GM23338 (cell line): ENCODE measurements at regions not wholly inside any gene's neighbourhood (a gene's known extent, or its start where the extent isn't known, plus 50 kb on each side); places are given as distances from the start of the nearest gene placed in this dataset.

ENCODE experiments used
- ATAC-seq: fragments of 200-7000 bp; cut with Tn5 transposase; 3 replicates; pipeline ENCODE4 v1.9.1; 2020
- DNase-seq: peaks from one replicate; pipeline ENCODE4 v3.0.0-alpha.2; 2015; ENCODE audit warnings: low spot score
- H2AFZ ChIP-seq: fragments of 200-600 bp; sonication (generic); 2 replicates; pipeline ENCODE4 v1.8.0; 2016; ENCODE audit warnings: antibody characterized with exemption, mild to moderate bottlenecking, moderate library complexity
- H3F3A ChIP-seq: fragments of 200-600 bp; sonication (generic); replicated peaks from 2 replicates; pipeline ENCODE4 v1.8.0; 2017; ENCODE audit warnings: antibody characterized with exemption, mixed run types, low read depth
- H3K27ac ChIP-seq: fragments of 200-600 bp; sonication (generic); 2 replicates; pipeline ENCODE4 v1.6.1; 2016; ENCODE audit warnings: low read depth
- H3K27me3 ChIP-seq: fragments of 200-600 bp; sonication (generic); 2 replicates; pipeline ENCODE4 v1.8.0; 2016; ENCODE audit warnings: mild to moderate bottlenecking, mixed run types, moderate library complexity; ENCODE audit not compliant: insufficient read depth
- H3K36me3 ChIP-seq: fragments of 200-600 bp; sonication (generic); 2 replicates; pipeline ENCODE4 v1.8.0; 2016; ENCODE audit warnings: mild to moderate bottlenecking; ENCODE audit not compliant: insufficient read depth
- H3K4me1 ChIP-seq: fragments of 200-600 bp; sonication (generic); 2 replicates; pipeline ENCODE4 v1.8.0; 2016; ENCODE audit warnings: mild to moderate bottlenecking, moderate library complexity; ENCODE audit not compliant: insufficient read depth
- H3K4me2 ChIP-seq: fragments of 200-600 bp; sonication (generic); 2 replicates; pipeline ENCODE4 v1.7.1; 2017; ENCODE audit warnings: mixed run types
- H3K4me3 ChIP-seq: fragments of 200-600 bp; sonication (generic); 2 replicates; pipeline ENCODE4 v1.6.1; 2016; ENCODE audit warnings: mixed run types
- H3K79me2 ChIP-seq: fragments of 200-600 bp; sonication (generic); replicated peaks from 2 replicates; pipeline ENCODE4 v1.8.0; 2017; ENCODE audit warnings: mild to moderate bottlenecking; ENCODE audit not compliant: insufficient read depth
- H3K9me2 ChIP-seq: fragments of 200-600 bp; sonication (generic); 2 replicates; pipeline ENCODE4 v1.8.0; 2017; ENCODE audit not compliant: insufficient read depth
- H4K20me1 ChIP-seq: fragments of 200-600 bp; sonication (generic); replicated peaks from 2 replicates; pipeline ENCODE4 v1.8.0; 2017; ENCODE audit warnings: mild to moderate bottlenecking; ENCODE audit not compliant: insufficient read depth
- H3K27ac Mint-ChIP-seq: 2 replicates; pipeline ENCODE4 v1.8.0; 2020; ENCODE audit warnings: inconsistent platforms, mild to moderate bottlenecking, moderate library complexity, mixed read lengths
- H3K27me3 Mint-ChIP-seq: 3 replicates; pipeline ENCODE4 v1.8.0; 2022; ENCODE audit warnings: low read depth, mild to moderate bottlenecking, moderate library complexity, mixed read lengths, inconsistent platforms; ENCODE audit not compliant: insufficient read depth, poor library complexity
- H3K36me3 Mint-ChIP-seq: 3 replicates; pipeline ENCODE4 v1.8.0; 2021; ENCODE audit warnings: low read depth, mild to moderate bottlenecking, inconsistent platforms, moderate library complexity, mixed read lengths
- H3K4me1 Mint-ChIP-seq: 3 replicates; pipeline ENCODE4 v1.8.0; 2020; ENCODE audit warnings: mild to moderate bottlenecking, inconsistent platforms, mixed read lengths
- H3K4me3 Mint-ChIP-seq: 3 replicates; pipeline ENCODE4 v1.8.0; 2021; ENCODE audit warnings: moderate library complexity, mild to moderate bottlenecking, inconsistent platforms, mixed read lengths
- H3K9me3 Mint-ChIP-seq: 3 replicates; pipeline ENCODE4 v1.8.0; 2020; ENCODE audit warnings: moderate library complexity, mild to moderate bottlenecking, inconsistent platforms, mixed read lengths
- CREB1 ChIP-seq: fragments of 250-450 bp; sonication (Bioruptor Pico); IDR thresholded peaks from 2 replicates; pipeline ENCODE4 v1.5.0; 2020; ENCODE audit warnings: low read depth, mild to moderate bottlenecking, moderate library complexity
- EZH2 ChIP-seq: fragments of 200-600 bp; sonication (generic); IDR thresholded peaks from one replicate; pipeline ENCODE4 v1.8.0; 2017; ENCODE audit warnings: antibody characterized with exemption, mild to moderate bottlenecking, low read depth; ENCODE audit not compliant: unreplicated experiment
- EZH2phosphoT487 ChIP-seq: fragments of 200-600 bp; sonication (generic); IDR thresholded peaks from one replicate; pipeline ENCODE4 v1.8.1; 2018; ENCODE audit warnings: antibody characterized with exemption; ENCODE audit not compliant: unreplicated experiment
- JUNB ChIP-seq: IDR thresholded peaks from one replicate; pipeline ENCODE4 v1.6.1; 2016; ENCODE audit warnings: antibody characterized with exemption; ENCODE audit not compliant: unreplicated experiment
- NANOG ChIP-seq: IDR thresholded peaks from 2 replicates; pipeline ENCODE4 v1.6.1; 2016; ENCODE audit warnings: antibody characterized with exemption, borderline replicate concordance
- POLR2AphosphoS5 ChIP-seq: IDR thresholded peaks from 2 replicates; pipeline ENCODE4 v1.6.1; 2016; ENCODE audit warnings: antibody characterized with exemption, low read depth
- STAT1 ChIP-seq: IDR thresholded peaks from one replicate; pipeline ENCODE4 v1.6.1; 2016; ENCODE audit warnings: antibody characterized with exemption; ENCODE audit not compliant: unreplicated experiment
- ZNF114 ChIP-seq: fragments of 250-450 bp; sonication (Bioruptor Pico); IDR thresholded peaks from 2 replicates; pipeline ENCODE4 v1.5.0; 2020; ENCODE audit warnings: mild to moderate bottlenecking, moderate library complexity
- ZNF331 ChIP-seq: fragments of 250-450 bp; sonication (Bioruptor Pico); IDR thresholded peaks from 2 replicates; pipeline ENCODE4 v1.5.0; 2020; ENCODE audit warnings: low read depth, mild to moderate bottlenecking, moderate library complexity
- TF ChIP-seq, protein P1 (sequence below): IDR thresholded peaks from one replicate; pipeline ENCODE4 v1.6.1; 2018; ENCODE audit warnings: antibody characterized with exemption; ENCODE audit not compliant: unreplicated experiment
- TF ChIP-seq, protein P2 (sequence below), 2 experiments: fragments of 200-600 bp in 1 of 2; sonication (generic) in 1 of 2; conservative IDR thresholded peaks; 2 replicates each; pipeline versions ENCODE4 v1.5.1 to v1.6.1; 2016 to 2017; ENCODE audit warnings: antibody characterized with exemption in 2 of 2, low read depth in 2 of 2, mild to moderate bottlenecking in 2 of 2, moderate library complexity in 1 of 2
- TF ChIP-seq, protein P3 (sequence below): IDR thresholded peaks from 2 replicates; pipeline ENCODE4 v1.6.1; 2016; ENCODE audit warnings: antibody characterized with exemption
- TF ChIP-seq, protein P4 (sequence below): fragments of 250-450 bp; sonication (Bioruptor Pico); IDR thresholded peaks from 2 replicates; pipeline ENCODE4 v1.5.0; 2020; ENCODE audit warnings: mild to moderate bottlenecking, moderate library complexity

- Mint-ChIP-seq H3K9me3 (peaks cover 8% of the 10 kb centered on the region; the same call in 2 of the 3 replicates), H3K36me3 (0 out of 3 replicates have a peak, but pooled peaks cover 9% of the 10 kb centered on the region), H3K27ac (no peak overlapping the region), H3K4me1 (no peaks in the 10 kb centered on the region; the same call in 2 of the 3 replicates), H3K27me3 (peaks cover 4% of the 10 kb centered on the region), H3K4me3 (no peak overlapping the region)
- Histone ChIP-seq H3K4me1 (no peaks in the 10 kb centered on the region), H3F3A (no peaks in the 10 kb centered on the region), H3K27me3 (no peaks in the 10 kb centered on the region), H3K9me2 (no peaks in the 10 kb centered on the region; the same call in 1 of the 2 replicates), H3K27ac (no peak overlapping the region), H3K36me3 (no peaks in the 10 kb centered on the region), H2AFZ (no peak overlapping the region), H4K20me1 (no peaks in the 10 kb centered on the region), H3K4me3 (no peak overlapping the region), H3K79me2 (no peaks in the 10 kb centered on the region), H3K4me2 (no peak overlapping the region)
- no peak for DNase-seq
- no peak for ATAC-seq
- TF ChIP-seq, protein P1, sequence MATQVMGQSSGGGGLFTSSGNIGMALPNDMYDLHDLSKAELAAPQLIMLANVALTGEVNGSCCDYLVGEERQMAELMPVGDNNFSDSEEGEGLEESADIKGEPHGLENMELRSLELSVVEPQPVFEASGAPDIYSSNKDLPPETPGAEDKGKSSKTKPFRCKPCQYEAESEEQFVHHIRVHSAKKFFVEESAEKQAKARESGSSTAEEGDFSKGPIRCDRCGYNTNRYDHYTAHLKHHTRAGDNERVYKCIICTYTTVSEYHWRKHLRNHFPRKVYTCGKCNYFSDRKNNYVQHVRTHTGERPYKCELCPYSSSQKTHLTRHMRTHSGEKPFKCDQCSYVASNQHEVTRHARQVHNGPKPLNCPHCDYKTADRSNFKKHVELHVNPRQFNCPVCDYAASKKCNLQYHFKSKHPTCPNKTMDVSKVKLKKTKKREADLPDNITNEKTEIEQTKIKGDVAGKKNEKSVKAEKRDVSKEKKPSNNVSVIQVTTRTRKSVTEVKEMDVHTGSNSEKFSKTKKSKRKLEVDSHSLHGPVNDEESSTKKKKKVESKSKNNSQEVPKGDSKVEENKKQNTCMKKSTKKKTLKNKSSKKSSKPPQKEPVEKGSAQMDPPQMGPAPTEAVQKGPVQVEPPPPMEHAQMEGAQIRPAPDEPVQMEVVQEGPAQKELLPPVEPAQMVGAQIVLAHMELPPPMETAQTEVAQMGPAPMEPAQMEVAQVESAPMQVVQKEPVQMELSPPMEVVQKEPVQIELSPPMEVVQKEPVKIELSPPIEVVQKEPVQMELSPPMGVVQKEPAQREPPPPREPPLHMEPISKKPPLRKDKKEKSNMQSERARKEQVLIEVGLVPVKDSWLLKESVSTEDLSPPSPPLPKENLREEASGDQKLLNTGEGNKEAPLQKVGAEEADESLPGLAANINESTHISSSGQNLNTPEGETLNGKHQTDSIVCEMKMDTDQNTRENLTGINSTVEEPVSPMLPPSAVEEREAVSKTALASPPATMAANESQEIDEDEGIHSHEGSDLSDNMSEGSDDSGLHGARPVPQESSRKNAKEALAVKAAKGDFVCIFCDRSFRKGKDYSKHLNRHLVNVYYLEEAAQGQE, result no peak
- TF ChIP-seq ZNF114 (CRISPR knock-in tag) (no peak), POLR2AphosphoS5 (no peak), CREB1 (CRISPR knock-in tag) (no peak), EZH2 (no peak), ZNF331 (CRISPR knock-in tag) (no peak), EZH2phosphoT487 (no peak), JUNB (no peak), STAT1 (no peak), NANOG (no peak)
- TF ChIP-seq, protein P2, sequence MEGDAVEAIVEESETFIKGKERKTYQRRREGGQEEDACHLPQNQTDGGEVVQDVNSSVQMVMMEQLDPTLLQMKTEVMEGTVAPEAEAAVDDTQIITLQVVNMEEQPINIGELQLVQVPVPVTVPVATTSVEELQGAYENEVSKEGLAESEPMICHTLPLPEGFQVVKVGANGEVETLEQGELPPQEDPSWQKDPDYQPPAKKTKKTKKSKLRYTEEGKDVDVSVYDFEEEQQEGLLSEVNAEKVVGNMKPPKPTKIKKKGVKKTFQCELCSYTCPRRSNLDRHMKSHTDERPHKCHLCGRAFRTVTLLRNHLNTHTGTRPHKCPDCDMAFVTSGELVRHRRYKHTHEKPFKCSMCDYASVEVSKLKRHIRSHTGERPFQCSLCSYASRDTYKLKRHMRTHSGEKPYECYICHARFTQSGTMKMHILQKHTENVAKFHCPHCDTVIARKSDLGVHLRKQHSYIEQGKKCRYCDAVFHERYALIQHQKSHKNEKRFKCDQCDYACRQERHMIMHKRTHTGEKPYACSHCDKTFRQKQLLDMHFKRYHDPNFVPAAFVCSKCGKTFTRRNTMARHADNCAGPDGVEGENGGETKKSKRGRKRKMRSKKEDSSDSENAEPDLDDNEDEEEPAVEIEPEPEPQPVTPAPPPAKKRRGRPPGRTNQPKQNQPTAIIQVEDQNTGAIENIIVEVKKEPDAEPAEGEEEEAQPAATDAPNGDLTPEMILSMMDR (conservative IDR thresholded peaks at IDR 0.05; ENCODE audit: low read depth in 2 of 2), result no peak
- TF ChIP-seq, protein P3, sequence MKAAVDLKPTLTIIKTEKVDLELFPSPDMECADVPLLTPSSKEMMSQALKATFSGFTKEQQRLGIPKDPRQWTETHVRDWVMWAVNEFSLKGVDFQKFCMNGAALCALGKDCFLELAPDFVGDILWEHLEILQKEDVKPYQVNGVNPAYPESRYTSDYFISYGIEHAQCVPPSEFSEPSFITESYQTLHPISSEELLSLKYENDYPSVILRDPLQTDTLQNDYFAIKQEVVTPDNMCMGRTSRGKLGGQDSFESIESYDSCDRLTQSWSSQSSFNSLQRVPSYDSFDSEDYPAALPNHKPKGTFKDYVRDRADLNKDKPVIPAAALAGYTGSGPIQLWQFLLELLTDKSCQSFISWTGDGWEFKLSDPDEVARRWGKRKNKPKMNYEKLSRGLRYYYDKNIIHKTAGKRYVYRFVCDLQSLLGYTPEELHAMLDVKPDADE, result no peak
- TF ChIP-seq, protein P4, sequence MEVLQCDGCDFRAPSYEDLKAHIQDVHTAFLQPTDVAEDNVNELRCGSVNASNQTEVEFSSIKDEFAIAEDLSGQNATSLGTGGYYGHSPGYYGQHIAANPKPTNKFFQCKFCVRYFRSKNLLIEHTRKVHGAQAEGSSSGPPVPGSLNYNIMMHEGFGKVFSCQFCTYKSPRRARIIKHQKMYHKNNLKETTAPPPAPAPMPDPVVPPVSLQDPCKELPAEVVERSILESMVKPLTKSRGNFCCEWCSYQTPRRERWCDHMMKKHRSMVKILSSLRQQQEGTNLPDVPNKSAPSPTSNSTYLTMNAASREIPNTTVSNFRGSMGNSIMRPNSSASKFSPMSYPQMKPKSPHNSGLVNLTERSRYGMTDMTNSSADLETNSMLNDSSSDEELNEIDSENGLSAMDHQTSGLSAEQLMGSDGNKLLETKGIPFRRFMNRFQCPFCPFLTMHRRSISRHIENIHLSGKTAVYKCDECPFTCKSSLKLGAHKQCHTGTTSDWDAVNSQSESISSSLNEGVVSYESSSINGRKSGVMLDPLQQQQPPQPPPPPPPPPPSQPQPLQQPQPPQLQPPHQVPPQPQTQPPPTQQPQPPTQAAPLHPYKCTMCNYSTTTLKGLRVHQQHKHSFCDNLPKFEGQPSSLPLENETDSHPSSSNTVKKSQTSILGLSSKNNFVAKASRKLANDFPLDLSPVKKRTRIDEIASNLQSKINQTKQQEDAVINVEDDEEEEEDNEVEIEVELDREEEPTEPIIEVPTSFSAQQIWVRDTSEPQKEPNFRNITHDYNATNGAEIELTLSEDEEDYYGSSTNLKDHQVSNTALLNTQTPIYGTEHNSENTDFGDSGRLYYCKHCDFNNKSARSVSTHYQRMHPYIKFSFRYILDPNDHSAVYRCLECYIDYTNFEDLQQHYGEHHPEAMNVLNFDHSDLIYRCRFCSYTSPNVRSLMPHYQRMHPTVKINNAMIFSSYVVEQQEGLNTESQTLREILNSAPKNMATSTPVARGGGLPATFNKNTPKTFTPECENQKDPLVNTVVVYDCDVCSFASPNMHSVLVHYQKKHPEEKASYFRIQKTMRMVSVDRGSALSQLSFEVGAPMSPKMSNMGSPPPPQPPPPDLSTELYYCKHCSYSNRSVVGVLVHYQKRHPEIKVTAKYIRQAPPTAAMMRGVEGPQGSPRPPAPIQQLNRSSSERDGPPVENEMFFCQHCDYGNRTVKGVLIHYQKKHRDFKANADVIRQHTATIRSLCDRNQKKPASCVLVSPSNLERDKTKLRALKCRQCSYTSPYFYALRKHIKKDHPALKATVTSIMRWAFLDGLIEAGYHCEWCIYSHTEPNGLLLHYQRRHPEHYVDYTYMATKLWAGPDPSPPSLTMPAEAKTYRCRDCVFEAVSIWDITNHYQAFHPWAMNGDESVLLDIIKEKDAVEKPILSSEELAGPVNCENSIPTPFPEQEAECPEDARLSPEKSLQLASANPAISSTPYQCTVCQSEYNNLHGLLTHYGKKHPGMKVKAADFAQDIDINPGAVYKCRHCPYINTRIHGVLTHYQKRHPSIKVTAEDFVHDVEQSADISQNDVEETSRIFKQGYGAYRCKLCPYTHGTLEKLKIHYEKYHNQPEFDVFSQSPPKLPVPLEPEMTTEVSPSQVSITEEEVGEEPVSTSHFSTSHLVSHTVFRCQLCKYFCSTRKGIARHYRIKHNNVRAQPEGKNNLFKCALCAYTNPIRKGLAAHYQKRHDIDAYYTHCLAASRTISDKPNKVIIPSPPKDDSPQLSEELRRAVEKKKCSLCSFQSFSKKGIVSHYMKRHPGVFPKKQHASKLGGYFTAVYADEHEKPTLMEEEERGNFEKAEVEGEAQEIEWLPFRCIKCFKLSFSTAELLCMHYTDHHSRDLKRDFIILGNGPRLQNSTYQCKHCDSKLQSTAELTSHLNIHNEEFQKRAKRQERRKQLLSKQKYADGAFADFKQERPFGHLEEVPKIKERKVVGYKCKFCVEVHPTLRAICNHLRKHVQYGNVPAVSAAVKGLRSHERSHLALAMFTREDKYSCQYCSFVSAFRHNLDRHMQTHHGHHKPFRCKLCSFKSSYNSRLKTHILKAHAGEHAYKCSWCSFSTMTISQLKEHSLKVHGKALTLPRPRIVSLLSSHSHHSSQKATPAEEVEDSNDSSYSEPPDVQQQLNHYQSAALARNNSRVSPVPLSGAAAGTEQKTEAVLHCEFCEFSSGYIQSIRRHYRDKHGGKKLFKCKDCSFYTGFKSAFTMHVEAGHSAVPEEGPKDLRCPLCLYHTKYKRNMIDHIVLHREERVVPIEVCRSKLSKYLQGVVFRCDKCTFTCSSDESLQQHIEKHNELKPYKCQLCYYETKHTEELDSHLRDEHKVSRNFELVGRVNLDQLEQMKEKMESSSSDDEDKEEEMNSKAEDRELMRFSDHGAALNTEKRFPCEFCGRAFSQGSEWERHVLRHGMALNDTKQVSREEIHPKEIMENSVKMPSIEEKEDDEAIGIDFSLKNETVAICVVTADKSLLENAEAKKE (CRISPR knock-in tag), result no peak
These were observed 615.2 kb upstream of the TBL1XR1 start for GRCh38 chr3:177812492-177812891.
